ENCODE measurements at regions not wholly inside any gene's neighbourhood (a gene's known extent, or its start where the extent isn't known, plus 50 kb on each side); places are given as distances from the start of the nearest gene placed in this dataset.

- ChIA-PET CTCF (ENCODE audit: unreplicated experiment) (no interaction called here), POLR2A (no interaction called here)
- TF ChIP-seq EZH2phosphoT487 (IDR thresholded peaks at IDR 0.05; ENCODE audit: borderline replicate concordance, low read depth, low read length) (no peak), CTCF (conservative IDR thresholded peaks at IDR 0.05; ENCODE audit: low read length) (no peak)
- Histone ChIP-seq H3K27ac (ENCODE audit: low read depth, low read length, poor library complexity, severe bottlenecking) (no peak overlapping the region), H2AFZ (ENCODE audit: low read length) (no peak overlapping the region), H3K79me2 (ENCODE audit: insufficient read depth, low read depth, low read length) (no peaks in the 10 kb centered on the region), H3K9me2 (ENCODE audit: insufficient read depth, low read length) (no peaks in the 10 kb centered on the region), H3K9me3 (ENCODE audit: low read length) (no peaks in the 10 kb centered on the region), H4K20me1 (ENCODE audit: insufficient read depth, low read length) (no peaks in the 10 kb centered on the region), H3K36me3 (ENCODE audit: insufficient read depth, low read length) (no peaks in the 10 kb centered on the region), H3K4me3 (ENCODE audit: low read depth, low read length, poor library complexity, severe bottlenecking) (no peak overlapping the region), H3K4me2 (ENCODE audit: low read length) (no peak overlapping the region), H3K4me1 (ENCODE audit: insufficient read depth, low read length, poor library complexity, severe bottlenecking) (no peaks in the 10 kb centered on the region)
- no TSS peak for BruUV-seq (replicated peaks)
- intact Hi-C loops (cut with micrococcal nuclease; ENCODE audit: unreplicated experiment), result loop anchor here (2.0 kb wide), 1 partner anchor 26 kb away; no protein-coding TSS in a partner anchor
- no peak for DNase-seq (ENCODE audit: low spot score)
Measured at GRCh38 chr2:39583213-39583612, 82.5 kb upstream of the TMEM178A start.

- POLR2A ChIA-PET, result no interaction called here
- H4K20me1 ChIP-seq (ENCODE audit: insufficient read depth, low read length), result no peaks in the 10 kb centered on the region
- CTCF ChIA-PET (ENCODE audit: unreplicated experiment), result no interaction called here
Measured at GRCh38 chr2:39583781-39584180, 81.9 kb upstream of the TMEM178A start.

More at GRCh38 chr2:39583781-39584180, 81.9 kb upstream of the TMEM178A start:
- no peak overlapping the region for H2AFZ ChIP-seq (ENCODE audit: low read length)
- intact Hi-C loops (cut with micrococcal nuclease; ENCODE audit: unreplicated experiment), result loop anchor here (2.0 kb wide), 1 partner anchor 25 kb away; no protein-coding TSS in a partner anchor
- TF ChIP-seq CTCF (conservative IDR thresholded peaks at IDR 0.05; ENCODE audit: low read length), result no peak
- TF ChIP-seq EZH2phosphoT487 (IDR thresholded peaks at IDR 0.05; ENCODE audit: borderline replicate concordance, low read depth, low read length), result no peak
- H3K4me1 ChIP-seq (ENCODE audit: insufficient read depth, low read length, poor library complexity, severe bottlenecking), result no peaks in the 10 kb centered on the region
- no peak overlapping the region for H3K4me2 ChIP-seq (ENCODE audit: low read length)
- no peaks in the 10 kb centered on the region for H3K36me3 ChIP-seq (ENCODE audit: insufficient read depth, low read length)
- H3K79me2 ChIP-seq (ENCODE audit: insufficient read depth, low read depth, low read length), result no peaks in the 10 kb centered on the region
- no peaks in the 10 kb centered on the region for H3K9me2 ChIP-seq (ENCODE audit: insufficient read depth, low read length)
- no peak overlapping the region for H3K4me3 ChIP-seq (ENCODE audit: low read depth, low read length, poor library complexity, severe bottlenecking)
- no peak overlapping the region for H3K27ac ChIP-seq (ENCODE audit: low read depth, low read length, poor library complexity, severe bottlenecking)
- no peaks in the 10 kb centered on the region for H3K9me3 ChIP-seq (ENCODE audit: low read length)
- BruUV-seq (replicated peaks), result no TSS peak
- DNase-seq (ENCODE audit: low spot score), result no peak
